DMS53 treated with DMSO at 0.1 percent for 48 hours (cell line): ENCODE measurements at regions not wholly inside any gene's neighbourhood (a gene's known extent, or its start where the extent isn't known, plus 50 kb on each side); places are given as distances from the start of the nearest gene placed in this dataset.
"Not testable (repeated sequence)": the region's sequence is repeated elsewhere in the genome, so short reads cannot be mapped to it uniquely, and the experiment has no call there.

ENCODE experiments used
- DNase-seq: peaks from one replicate; lab custom pipeline; 2025; ENCODE audit not compliant: unreplicated experiment; lab: John Stamatoyannopoulos, UW

GRCh38 chr14:53858345-53858684 is 98.3 kb downstream of the BMP4 start:
- DNase-seq, result no peak

- no peak for DNase-seq
These were observed 98.8 kb downstream of the BMP4 start for GRCh38 chr14:53857625-53858344.

GRCh38 chr14:53855574-53855973 is 101.1 kb downstream of the BMP4 start:
- peak; percentile 8 for DNase-seq

GRCh38 chr14:53855127-53855526 is 101.5 kb downstream of the BMP4 start:
- DNase-seq, result peak; percentile 11

- DNase-seq, result no peak
These were observed 105.1 kb downstream of the BMP4 start for GRCh38 chr14:53851394-53852090.

- no peak for DNase-seq
These were observed 105.8 kb downstream of the BMP4 start for GRCh38 chr14:53850714-53851296.

- no peak for DNase-seq
These were observed 107.1 kb downstream of the BMP4 start for GRCh38 chr14:53849549-53849948.

GRCh38 chr14:53848854-53849253 is 107.8 kb downstream of the BMP4 start:
- DNase-seq, result no peak

GRCh38 chr14:53847881-53848280 is 108.7 kb downstream of the BMP4 start:
- no peak for DNase-seq

GRCh38 chr14:53847057-53847456 is 109.6 kb downstream of the BMP4 start:
- no peak for DNase-seq

- DNase-seq, result no peak
These were observed 110.6 kb downstream of the BMP4 start for GRCh38 chr14:53845813-53846693.

GRCh38 chr14:53842938-53843337 is 113.7 kb downstream of the BMP4 start:
- no peak for DNase-seq

- DNase-seq, result peak; percentile 69
These were observed 115.2 kb downstream of the BMP4 start for GRCh38 chr14:53841109-53842099.

- DNase-seq, result peak; percentile 83
These were observed 116.2 kb downstream of the BMP4 start for GRCh38 chr14:53840444-53840843.

GRCh38 chr14:53838374-53838773 is 118.3 kb downstream of the BMP4 start:
- DNase-seq, result no peak

GRCh38 chr14:53837656-53838055 is 119.0 kb downstream of the BMP4 start:
- DNase-seq, result not testable (repeated sequence)

GRCh38 chr14:53836551-53836950 is 120.1 kb downstream of the BMP4 start:
- DNase-seq, result no peak

GRCh38 chr14:53828820-53829219 is 127.8 kb downstream of the BMP4 start:
- DNase-seq, result no peak

GRCh38 chr14:53824061-53824460 is 132.6 kb downstream of the BMP4 start:
- DNase-seq, result no peak

GRCh38 chr14:53814392-53814791 is 142.2 kb downstream of the BMP4 start:
- DNase-seq, result no peak
